SH-SY5Y (cell line): ENCODE measurements at regions not wholly inside any gene's neighbourhood (a gene's known extent, or its start where the extent isn't known, plus 50 kb on each side); places are given as distances from the start of the nearest gene placed in this dataset.

Source experiments
- GATA2 ChIP-seq: IDR thresholded peaks from 2 replicates; pipeline ENCODE4 v1.6.1; 2011; ENCODE audit warnings: mild to moderate bottlenecking, low read depth, low read length
- GATA3 ChIP-seq: IDR thresholded peaks from 2 replicates; pipeline ENCODE4 v1.6.1; 2011; ENCODE audit warnings: low read depth, mild to moderate bottlenecking, low read length, moderate library complexity

- TF ChIP-seq GATA2 (no peak), GATA3 (no peak)
Observed at GRCh38 chr15:53837263-53837662, 77.8 kb upstream of the WDR72 start.
